ENCODE measurements at regions not wholly inside any gene's neighbourhood (a gene's known extent, or its start where the extent isn't known, plus 50 kb on each side); places are given as distances from the start of the nearest gene placed in this dataset.

- TF ChIP-seq TAF1 (IDR thresholded peaks at IDR 0.05; ENCODE audit: borderline replicate concordance, low read depth, low read length) = no peak
- no peak for TF ChIP-seq POLR2A (IDR thresholded peaks at IDR 0.05; ENCODE audit: low read depth, low read length)
Measured at GRCh38 chr5:103393101-103393754, 134.7 kb downstream of the MACIR start.

Data from GM12892 (cell line).